AG04449 (cell line): ENCODE measurements at regions not wholly inside any gene's neighbourhood (a gene's known extent, or its start where the extent isn't known, plus 50 kb on each side); places are given as distances from the start of the nearest gene placed in this dataset.

Source experiments
- CTCF ChIA-PET: fragments of 350-600 bp; formaldehyde crosslinking; extraction: SDS; loops from one replicate; lab custom pipeline; 2021; ENCODE audit warnings: antibody characterized with exemption; lab: Yijun Ruan, JAX
- POLR2A ChIA-PET: fragments of 400-600, 350-600 bp; formaldehyde crosslinking; extraction: SDS; loops from one replicate; lab custom pipeline; 2020; ENCODE audit warnings: antibody characterized with exemption, inconsistent platforms; lab: Yijun Ruan, JAX
- DNase-seq: peaks from one replicate; pipeline ENCODE4 v3.0.0-alpha.2; 2010; ENCODE audit warnings: low read depth, low spot score
- H3K4me3 ChIP-seq: 2 replicates; pipeline ENCODE4 v1.5.1; 2011; ENCODE audit warnings: low read depth, mild to moderate bottlenecking, control low read depth, low read length
- TF ChIP-seq, protein P1 (sequence below): IDR thresholded peaks from one replicate; pipeline ENCODE4 v1.5.1; 2011; ENCODE audit warnings: mild to moderate bottlenecking, moderate library complexity, low read length, control low read depth, inconsistent platforms; ENCODE audit not compliant: insufficient read depth; ENCODE audit errors: missing control alignments

DNA sequence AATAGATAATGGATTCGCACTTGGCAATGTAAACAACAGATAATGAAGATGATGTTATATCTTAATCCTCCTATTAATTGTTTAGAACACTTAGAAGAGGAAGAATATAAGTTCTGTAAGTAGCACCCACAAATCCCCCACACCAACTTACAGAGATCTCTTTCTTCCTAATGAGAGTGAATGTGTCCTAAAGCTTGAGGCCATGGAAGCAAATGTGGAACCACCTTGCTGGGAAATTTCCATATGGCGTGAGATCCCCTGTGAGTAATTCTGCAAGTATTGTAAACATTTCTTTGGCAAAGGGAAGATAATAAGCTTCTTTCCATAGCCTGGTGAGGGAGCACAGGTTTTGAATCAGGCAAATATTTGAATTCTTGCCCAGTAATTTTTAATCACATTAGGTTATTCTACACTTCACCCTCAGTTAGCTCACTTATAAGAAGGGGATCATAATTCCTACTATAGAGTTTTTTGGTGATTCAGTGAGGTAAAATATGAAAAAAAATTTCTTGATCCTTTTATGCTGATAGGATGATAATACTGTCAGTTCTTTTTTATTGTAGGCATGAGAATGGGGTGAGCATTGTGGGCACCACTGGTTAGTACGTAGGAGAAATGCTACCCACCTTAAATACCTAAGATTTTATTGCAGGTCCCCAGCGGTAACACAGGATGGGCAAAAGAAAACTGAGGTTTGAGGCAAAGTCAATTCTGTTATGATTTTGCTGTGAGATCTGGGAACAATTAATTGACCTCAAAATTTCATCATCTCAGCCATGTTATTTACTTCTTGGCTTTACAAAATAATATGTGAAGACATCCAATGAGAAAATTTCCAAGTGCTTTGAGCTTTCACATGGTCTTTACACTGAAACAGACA, 574.8 kb downstream of the PSAT1 start:
- ChIA-PET CTCF (interaction anchor here (0.9 to 1.3 kb wide), 3 partner anchors 11 to 433 kb away, joined by 3 to 4 read pairs (median 3); no protein-coding TSS in a partner anchor), POLR2A (interaction anchor here (0.6 to 1.0 kb wide), 2 partner anchors 151 to 167 kb away, joined by 3 to 4 read pairs; no protein-coding TSS in a partner anchor)
- DNase-seq, result peak; percentile 89
- TF ChIP-seq, protein P1, sequence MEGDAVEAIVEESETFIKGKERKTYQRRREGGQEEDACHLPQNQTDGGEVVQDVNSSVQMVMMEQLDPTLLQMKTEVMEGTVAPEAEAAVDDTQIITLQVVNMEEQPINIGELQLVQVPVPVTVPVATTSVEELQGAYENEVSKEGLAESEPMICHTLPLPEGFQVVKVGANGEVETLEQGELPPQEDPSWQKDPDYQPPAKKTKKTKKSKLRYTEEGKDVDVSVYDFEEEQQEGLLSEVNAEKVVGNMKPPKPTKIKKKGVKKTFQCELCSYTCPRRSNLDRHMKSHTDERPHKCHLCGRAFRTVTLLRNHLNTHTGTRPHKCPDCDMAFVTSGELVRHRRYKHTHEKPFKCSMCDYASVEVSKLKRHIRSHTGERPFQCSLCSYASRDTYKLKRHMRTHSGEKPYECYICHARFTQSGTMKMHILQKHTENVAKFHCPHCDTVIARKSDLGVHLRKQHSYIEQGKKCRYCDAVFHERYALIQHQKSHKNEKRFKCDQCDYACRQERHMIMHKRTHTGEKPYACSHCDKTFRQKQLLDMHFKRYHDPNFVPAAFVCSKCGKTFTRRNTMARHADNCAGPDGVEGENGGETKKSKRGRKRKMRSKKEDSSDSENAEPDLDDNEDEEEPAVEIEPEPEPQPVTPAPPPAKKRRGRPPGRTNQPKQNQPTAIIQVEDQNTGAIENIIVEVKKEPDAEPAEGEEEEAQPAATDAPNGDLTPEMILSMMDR, result no peak
- H3K4me3 ChIP-seq, result no peak overlapping the region

DNA sequence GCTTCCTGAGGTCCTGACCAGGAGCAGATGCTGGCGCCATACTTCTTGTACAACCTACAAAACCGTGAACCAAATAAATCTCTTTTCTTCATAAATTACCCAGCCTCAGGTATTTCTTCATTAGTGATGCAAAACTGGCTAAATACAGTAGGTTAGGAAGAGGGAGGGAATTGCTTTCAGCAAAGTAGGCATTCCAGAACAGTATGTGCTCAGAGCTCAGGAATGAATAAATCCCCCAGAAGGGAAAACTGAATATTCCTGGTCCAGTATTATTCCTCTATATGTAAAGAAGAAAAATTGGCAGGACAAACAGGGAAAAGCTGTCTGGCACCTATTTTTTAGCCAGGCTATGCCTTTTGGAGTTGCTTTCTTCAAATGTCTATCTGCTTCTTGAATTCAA, 577.1 kb downstream of the PSAT1 start:
- ChIA-PET POLR2A (no interaction called here), CTCF (interaction anchor here (1.0 kb wide), 1 partner anchor 11 kb away, joined by 3 read pairs; no protein-coding TSS in a partner anchor)
- H3K4me3 ChIP-seq, result no peak overlapping the region
- TF ChIP-seq, protein P1, result no peak
- no peak for DNase-seq

DNA sequence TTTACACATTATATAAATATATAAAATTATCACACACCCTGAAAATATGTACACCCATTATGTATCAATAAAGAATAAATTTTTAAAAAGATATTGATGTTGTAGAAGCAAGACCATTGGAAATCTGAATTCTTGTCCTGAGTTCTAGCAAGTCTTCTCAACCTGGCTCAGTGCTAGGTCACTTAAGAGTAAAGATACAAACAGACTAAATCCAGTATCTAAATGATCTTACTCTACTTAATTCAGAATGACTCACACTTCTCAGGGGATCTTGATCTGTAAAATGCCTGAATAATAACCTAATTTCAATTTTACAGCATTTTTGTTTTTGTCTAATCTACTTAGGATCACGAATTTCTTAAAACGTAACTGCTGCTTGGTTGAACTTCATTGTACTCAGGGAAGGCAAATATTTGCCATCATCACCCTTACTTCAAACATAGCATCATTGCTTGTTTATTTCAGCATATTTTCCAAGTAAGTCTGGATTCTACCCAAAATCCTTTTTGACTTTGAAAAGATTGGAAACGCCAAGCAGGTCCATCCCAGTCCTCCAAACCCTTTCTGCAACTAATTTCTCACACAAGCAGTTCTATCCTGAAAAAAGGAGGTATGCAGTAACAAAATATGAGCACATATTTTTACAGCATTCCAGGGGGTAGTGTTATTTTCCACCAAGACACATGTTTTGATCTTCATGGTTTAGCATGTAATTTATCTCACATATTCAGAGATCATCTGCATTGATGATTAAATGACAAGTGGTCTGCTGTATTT, 582.6 kb downstream of the PSAT1 start:
- POLR2A ChIA-PET, result no interaction called here
- TF ChIP-seq, protein P1, result no peak
- no peak for DNase-seq

DNA sequence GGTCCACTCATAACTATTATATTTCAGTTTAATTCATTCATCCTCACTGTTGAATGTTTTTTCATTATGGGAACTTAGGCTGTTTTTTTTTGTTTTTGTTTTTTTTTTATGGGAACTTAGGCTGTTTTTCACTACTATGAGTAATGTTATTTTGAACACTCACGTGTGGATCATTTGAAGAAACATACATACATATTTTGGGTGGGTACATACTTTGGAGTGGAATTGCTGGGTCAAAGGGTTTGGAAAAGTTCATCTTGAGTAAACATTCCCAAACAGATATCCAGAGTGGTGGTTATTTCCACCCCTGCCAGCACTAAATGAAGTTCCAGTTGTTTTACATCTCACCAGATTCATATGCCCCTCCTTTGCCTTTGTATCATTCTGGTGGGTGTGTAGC, 584.4 kb downstream of the PSAT1 start:
- CTCF ChIA-PET, result no interaction called here
- POLR2A ChIA-PET, result no interaction called here
- TF ChIP-seq, protein P1, result no peak
- no peak overlapping the region for H3K4me3 ChIP-seq
- no peak for DNase-seq

More for the DNA sequence above, 582.6 kb downstream of the PSAT1 start:
- CTCF ChIA-PET, result no interaction called here
- H3K4me3 ChIP-seq, result no peak overlapping the region

DNA sequence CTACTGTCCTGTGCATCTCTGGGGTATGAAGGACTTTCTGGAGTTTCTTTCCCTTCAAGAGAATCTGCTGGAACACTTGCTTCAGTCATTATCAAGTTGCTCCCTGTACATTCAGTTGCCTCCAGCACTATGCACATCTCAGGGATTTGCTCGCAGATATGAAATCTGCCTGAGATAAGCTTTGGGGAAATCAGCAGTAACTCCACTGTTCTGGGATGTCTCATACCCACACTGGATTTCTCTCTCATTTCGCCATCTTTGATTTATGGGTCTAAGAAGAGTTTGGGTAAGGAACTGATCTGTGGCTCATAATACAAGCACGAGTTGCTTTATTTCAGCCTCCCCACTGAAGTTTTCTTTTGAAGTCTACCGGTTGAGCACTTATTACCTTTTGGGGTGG, 585.6 kb downstream of the PSAT1 start:
- ChIA-PET POLR2A (no interaction called here), CTCF (interaction anchor here (1.1 to 1.5 kb wide), 2 partner anchors 9 to 10 kb away, joined by 3 to 5 read pairs; no protein-coding TSS in a partner anchor)
- no peak overlapping the region for H3K4me3 ChIP-seq
- DNase-seq, result no peak
- TF ChIP-seq, protein P1, result no peak

DNA sequence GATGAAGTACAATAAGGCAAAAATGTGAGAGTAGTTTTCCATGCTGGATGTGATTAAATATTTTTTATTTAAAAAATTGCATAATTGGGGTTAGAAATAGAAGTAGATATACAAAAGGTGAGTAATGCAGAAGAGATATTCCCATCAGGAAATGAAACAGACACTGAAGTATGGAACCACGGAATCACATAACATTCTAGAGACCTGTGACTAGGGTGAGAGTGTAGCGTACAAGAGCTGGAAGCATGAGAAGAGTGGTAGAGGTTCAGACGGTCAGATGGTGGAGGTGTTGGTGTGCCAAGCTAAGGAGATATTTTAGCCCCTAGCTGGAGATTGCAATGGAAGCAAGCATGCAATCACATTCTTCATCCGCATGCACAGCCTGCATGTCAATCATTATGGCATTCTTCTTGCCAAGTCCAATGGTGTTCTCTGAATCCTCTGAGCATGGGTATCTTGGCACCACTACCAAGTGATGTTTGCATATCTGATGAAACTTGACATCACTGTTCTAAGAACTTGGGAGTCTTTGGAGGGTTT, 587.8 kb downstream of the PSAT1 start:
- ChIA-PET CTCF (interaction anchor here (0.8 to 1.3 kb wide), 2 partner anchors 11 to 246 kb away, joined by 3 read pairs; no protein-coding TSS in a partner anchor), POLR2A (no interaction called here)
- TF ChIP-seq, protein P1, result no peak
- H3K4me3 ChIP-seq, result no peak overlapping the region
- no peak for DNase-seq
